ENCODE measurements at regions not wholly inside any gene's neighbourhood (a gene's known extent, or its start where the extent isn't known, plus 50 kb on each side); places are given as distances from the start of the nearest gene placed in this dataset.
"Not testable (repeated sequence)": the region's sequence is repeated elsewhere in the genome, so short reads cannot be mapped to it uniquely, and the experiment has no call there.

DNA sequence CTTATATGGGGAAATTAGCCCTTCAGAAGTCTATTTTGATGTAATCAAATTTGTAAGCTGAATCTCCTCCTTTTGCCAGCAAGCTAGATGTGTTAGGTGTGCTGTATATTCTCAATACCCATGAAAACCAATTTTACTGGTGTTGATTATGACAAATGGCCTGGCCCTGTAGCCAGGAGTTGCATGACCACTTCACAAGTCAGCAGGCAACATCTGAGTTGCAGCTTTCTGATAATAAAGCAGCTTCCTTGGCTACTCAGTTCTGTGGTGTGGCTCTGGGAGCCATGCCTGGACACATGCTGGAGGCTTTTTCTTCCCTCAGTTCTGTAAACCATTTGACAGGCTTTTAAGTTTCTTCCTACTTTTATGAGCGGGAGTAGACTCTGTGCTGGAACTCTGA, 154.1 kb upstream of the CXCL13 start:
- DNase-seq (no peak), ATAC-seq (no peak)
- TF ChIP-seq, protein P1, sequence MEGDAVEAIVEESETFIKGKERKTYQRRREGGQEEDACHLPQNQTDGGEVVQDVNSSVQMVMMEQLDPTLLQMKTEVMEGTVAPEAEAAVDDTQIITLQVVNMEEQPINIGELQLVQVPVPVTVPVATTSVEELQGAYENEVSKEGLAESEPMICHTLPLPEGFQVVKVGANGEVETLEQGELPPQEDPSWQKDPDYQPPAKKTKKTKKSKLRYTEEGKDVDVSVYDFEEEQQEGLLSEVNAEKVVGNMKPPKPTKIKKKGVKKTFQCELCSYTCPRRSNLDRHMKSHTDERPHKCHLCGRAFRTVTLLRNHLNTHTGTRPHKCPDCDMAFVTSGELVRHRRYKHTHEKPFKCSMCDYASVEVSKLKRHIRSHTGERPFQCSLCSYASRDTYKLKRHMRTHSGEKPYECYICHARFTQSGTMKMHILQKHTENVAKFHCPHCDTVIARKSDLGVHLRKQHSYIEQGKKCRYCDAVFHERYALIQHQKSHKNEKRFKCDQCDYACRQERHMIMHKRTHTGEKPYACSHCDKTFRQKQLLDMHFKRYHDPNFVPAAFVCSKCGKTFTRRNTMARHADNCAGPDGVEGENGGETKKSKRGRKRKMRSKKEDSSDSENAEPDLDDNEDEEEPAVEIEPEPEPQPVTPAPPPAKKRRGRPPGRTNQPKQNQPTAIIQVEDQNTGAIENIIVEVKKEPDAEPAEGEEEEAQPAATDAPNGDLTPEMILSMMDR (IDR thresholded peaks at IDR 0.05), result no peak
- Histone ChIP-seq H3K4me1 (ENCODE audit: control insufficient read depth, insufficient read depth, low read length) (no peaks in the 10 kb centered on the region), H3K36me3 (ENCODE audit: control insufficient read depth, insufficient read depth, low read length) (no peaks in the 10 kb centered on the region), H3K9me3 (ENCODE audit: control insufficient read depth, insufficient read depth, low read length) (no peaks in the 10 kb centered on the region), H3K27ac (ENCODE audit: low read length) (no peak overlapping the region), H3K27me3 (ENCODE audit: control insufficient read depth, insufficient read depth, low read length) (no peaks in the 10 kb centered on the region), H3K4me3 (ENCODE audit: low read length) (no peak overlapping the region)
- Mint-ChIP-seq H3K36me3 (no peaks in the 10 kb centered on the region), H3K4me3 (no peak overlapping the region), H3K4me1 (no peaks in the 10 kb centered on the region), H3K27ac (no peak overlapping the region), H3K9me3 (peaks cover 0 to 3% of the 10 kb centered on the region in 2 donors), H3K27me3 (ENCODE audit: low read depth in 2 of 2) (no peaks in the 10 kb centered on the region)
- WGBS (ENCODE audit: insufficient coverage), result no CpG with 5 or more reads among the region's 1 CpG
- intact Hi-C loops (cut with micrococcal nuclease), result no loop called here

DNA sequence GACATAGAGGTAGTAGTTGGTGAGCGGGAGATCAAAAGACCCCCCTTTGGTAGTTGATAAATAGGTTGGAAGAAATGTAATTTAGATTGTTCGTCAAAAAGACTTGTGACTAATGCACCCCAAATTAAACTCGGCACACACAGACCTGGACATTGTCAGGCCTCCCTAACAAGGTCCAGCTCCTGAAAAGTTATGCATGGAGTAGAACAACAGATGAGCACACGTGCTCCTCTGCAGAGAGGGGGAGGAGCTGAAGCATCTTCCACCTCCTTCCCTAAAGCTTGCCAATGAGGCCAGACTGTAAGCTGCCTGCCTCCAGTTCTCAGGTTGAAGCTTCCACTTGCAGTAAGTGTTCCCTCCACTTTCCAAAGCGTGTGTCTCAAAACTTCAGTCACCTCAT, 153.5 kb upstream of the CXCL13 start:
- H3K4me1 Mint-ChIP-seq; DNase-seq; ATAC-seq; H3K9me3 ChIP-seq (ENCODE audit: control insufficient read depth, insufficient read depth, low read length); H3K27me3 Mint-ChIP-seq (ENCODE audit: low read depth in 2 of 2); H3K27ac Mint-ChIP-seq; H3K27ac ChIP-seq (ENCODE audit: low read length); H3K36me3 Mint-ChIP-seq; H3K27me3 ChIP-seq (ENCODE audit: control insufficient read depth, insufficient read depth, low read length); H3K4me1 ChIP-seq (ENCODE audit: control insufficient read depth, insufficient read depth, low read length); H3K4me3 Mint-ChIP-seq; H3K4me3 ChIP-seq (ENCODE audit: low read length); H3K9me3 Mint-ChIP-seq; intact Hi-C loops (cut with micrococcal nuclease); H3K36me3 ChIP-seq (ENCODE audit: control insufficient read depth, insufficient read depth, low read length): not testable (repeated sequence)
- WGBS (ENCODE audit: insufficient coverage), result no CpG with 5 or more reads among the region's 5 CpGs

DNA sequence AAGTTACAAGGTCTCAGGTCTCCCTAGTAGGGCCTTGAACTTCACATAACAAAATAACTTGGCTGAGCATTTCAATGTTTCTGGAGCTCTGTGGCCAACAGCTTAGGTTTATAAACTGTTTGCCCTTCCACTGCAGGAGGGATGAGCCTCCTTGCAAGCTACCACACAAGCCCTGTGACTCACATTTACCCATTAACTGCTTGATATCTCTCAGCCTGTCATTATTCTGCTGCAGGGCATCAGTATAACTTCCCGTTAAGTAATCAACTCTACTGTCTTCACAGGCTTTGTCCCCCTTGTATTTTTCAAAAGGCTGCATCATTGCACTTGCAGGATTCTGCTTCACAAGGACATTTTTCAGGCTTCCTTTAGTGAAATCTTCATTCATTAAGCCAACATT, 151.7 kb upstream of the CXCL13 start:
- no peak overlapping the region for H3K27ac ChIP-seq (ENCODE audit: low read length)
- TF ChIP-seq, protein P1 (IDR thresholded peaks at IDR 0.05), result no peak
- intact Hi-C loops (cut with micrococcal nuclease), result no loop called here
- no peaks in the 10 kb centered on the region for H3K4me1 Mint-ChIP-seq
- H3K27ac Mint-ChIP-seq, result no peak overlapping the region
- DNase-seq (no peak), ATAC-seq (no peak)
- H3K36me3 Mint-ChIP-seq, result no peaks in the 10 kb centered on the region
- no peaks in the 10 kb centered on the region for H3K9me3 ChIP-seq (ENCODE audit: control insufficient read depth, insufficient read depth, low read length)
- H3K27me3 Mint-ChIP-seq (ENCODE audit: low read depth in 2 of 2), result no peaks in the 10 kb centered on the region
- H3K27me3 ChIP-seq (ENCODE audit: control insufficient read depth, insufficient read depth, low read length), result no peaks in the 10 kb centered on the region
- peaks cover 0 to 3% of the 10 kb centered on the region in 2 donors for H3K9me3 Mint-ChIP-seq
- H3K4me1 ChIP-seq (ENCODE audit: control insufficient read depth, insufficient read depth, low read length), result no peaks in the 10 kb centered on the region
- H3K4me3 Mint-ChIP-seq, result no peak overlapping the region
- no peaks in the 10 kb centered on the region for H3K36me3 ChIP-seq (ENCODE audit: control insufficient read depth, insufficient read depth, low read length)
- 98% methylated on average over 1 of the region's 1 CpG for WGBS (ENCODE audit: insufficient coverage)
- H3K4me3 ChIP-seq (ENCODE audit: low read length), result no peak overlapping the region

DNA sequence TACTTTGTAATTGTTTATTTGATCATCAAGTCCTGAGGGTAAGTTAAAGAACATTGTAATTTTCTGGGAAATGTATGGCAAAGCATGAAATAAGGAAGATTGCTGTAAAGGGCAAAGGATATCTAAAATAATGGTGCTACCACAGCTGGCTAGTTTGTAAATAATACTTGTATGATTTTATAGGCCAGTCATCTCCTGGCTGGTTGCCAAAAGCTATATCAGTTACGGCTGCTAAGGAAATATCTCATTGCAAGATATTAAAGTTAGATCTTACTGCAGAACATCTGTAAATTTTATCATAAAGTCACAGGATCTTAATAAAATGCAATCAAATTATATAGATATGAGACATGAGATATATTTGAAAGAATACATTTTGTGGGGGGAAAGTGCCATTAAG, 150.8 kb upstream of the CXCL13 start:
- Mint-ChIP-seq H3K9me3 (peaks cover 0 to 3% of the 10 kb centered on the region in 2 donors), H3K27ac (no peak overlapping the region), H3K4me3 (no peak overlapping the region), H3K36me3 (no peaks in the 10 kb centered on the region), H3K4me1 (no peaks in the 10 kb centered on the region), H3K27me3 (ENCODE audit: low read depth in 2 of 2) (no peaks in the 10 kb centered on the region)
- DNase-seq, result no peak
- Histone ChIP-seq H3K36me3 (ENCODE audit: control insufficient read depth, insufficient read depth, low read length) (no peaks in the 10 kb centered on the region), H3K4me3 (ENCODE audit: low read length) (no peak overlapping the region), H3K27me3 (ENCODE audit: control insufficient read depth, insufficient read depth, low read length) (no peaks in the 10 kb centered on the region), H3K27ac (ENCODE audit: low read length) (no peak overlapping the region), H3K9me3 (ENCODE audit: control insufficient read depth, insufficient read depth, low read length) (no peaks in the 10 kb centered on the region), H3K4me1 (ENCODE audit: control insufficient read depth, insufficient read depth, low read length) (no peaks in the 10 kb centered on the region)
- intact Hi-C loops (cut with micrococcal nuclease), result no loop called here
- WGBS (ENCODE audit: insufficient coverage), result 83% methylated on average over 1 of the region's 1 CpG
- ATAC-seq, result no peak
- TF ChIP-seq, protein P1 (IDR thresholded peaks at IDR 0.05), result no peak

DNA sequence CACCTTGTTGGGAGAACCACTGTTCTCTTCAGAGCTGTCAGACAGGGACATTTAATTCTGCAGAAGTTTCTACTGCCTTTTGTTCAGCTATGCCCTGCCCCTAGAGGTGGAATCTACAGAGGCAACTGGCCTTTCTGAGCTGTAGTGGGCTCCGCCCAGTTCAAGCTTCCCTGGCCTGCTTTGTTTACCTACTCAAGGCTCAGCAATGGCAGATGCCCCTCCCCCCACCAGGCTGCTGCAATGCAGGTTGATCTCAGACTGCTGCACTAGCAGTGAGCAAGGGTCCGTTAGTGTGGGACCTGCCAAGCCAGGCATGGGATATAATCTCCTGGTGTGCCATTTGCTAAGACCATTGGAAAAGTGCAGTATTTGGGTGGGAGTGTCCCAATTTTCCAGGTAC, 141.5 kb upstream of the CXCL13 start:
- not testable (repeated sequence) for H3K9me3 Mint-ChIP-seq; H3K27me3 Mint-ChIP-seq (ENCODE audit: low read depth in 2 of 2)

More for the DNA sequence above, 141.5 kb upstream of the CXCL13 start:
- H3K27me3 ChIP-seq (ENCODE audit: control insufficient read depth, insufficient read depth, low read length); DNase-seq; H3K4me1 Mint-ChIP-seq; ATAC-seq; H3K4me3 Mint-ChIP-seq; H3K27ac Mint-ChIP-seq; H3K36me3 ChIP-seq (ENCODE audit: control insufficient read depth, insufficient read depth, low read length); H3K4me3 ChIP-seq (ENCODE audit: low read length); intact Hi-C loops (cut with micrococcal nuclease); H3K9me3 ChIP-seq (ENCODE audit: control insufficient read depth, insufficient read depth, low read length); H3K27ac ChIP-seq (ENCODE audit: low read length); H3K4me1 ChIP-seq (ENCODE audit: control insufficient read depth, insufficient read depth, low read length); H3K36me3 Mint-ChIP-seq: not testable (repeated sequence)
- WGBS (ENCODE audit: insufficient coverage), result 92% methylated on average over 2 of the region's 2 CpGs

Data from natural killer cell (primary cell).